ENCODE measurements at regions not wholly inside any gene's neighbourhood (a gene's known extent, or its start where the extent isn't known, plus 50 kb on each side); places are given as distances from the start of the nearest gene placed in this dataset.

DNA sequence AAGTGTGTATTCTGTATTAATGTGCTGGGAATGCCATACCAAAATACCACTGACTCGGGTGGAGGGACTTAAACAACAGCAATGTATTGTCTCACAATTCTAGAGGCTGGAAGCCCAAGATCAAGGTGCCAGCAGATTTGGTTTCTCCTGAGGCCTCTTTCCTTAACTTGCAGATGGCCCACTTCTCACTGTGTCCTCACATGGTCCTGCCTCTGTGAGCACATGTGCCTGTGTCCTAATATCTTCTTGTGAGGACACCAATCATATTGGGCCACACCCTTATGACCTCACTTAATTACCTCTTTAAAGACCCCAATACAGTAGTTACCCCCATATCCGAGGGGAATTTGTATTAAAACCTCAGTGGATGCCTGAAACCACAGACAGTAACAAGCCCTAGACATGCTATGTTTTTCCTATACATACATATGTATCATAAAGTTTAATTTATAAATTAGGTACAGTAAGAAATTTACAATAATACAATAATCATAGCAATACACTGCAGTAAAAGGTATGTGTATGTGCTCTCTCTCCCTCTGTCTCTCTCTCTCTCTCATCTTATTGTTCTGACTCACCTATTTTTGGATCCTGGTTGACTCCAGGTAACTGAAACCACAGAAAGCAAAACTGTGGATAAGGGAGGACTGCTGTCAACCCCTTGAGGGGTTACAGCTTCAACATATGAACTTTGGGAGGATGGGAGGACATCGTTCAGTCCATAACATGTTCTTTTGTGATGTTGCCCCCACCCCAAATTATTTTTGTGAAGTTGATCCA lies 174.3 kb downstream of the IRS2 start:
- Histone ChIP-seq H3K27ac (no peak overlapping the region), H3K27me3 (no peaks in the 10 kb centered on the region), H3K4me1 (no peaks in the 10 kb centered on the region), H3K4me3 (no peak overlapping the region), H3K36me3 (no peaks in the 10 kb centered on the region), H3K9me3 (no peaks in the 10 kb centered on the region)
- intact Hi-C loops (cut with DNase I), result no loop called here
- DNase-seq (ENCODE audit: extremely low spot score in 2 of 2), result no peak
- TF ChIP-seq POLR2A (IDR thresholded peaks at IDR 0.05) (no peak), CTCF (IDR thresholded peaks at IDR 0.05) (no peak), POLR2AphosphoS5 (IDR thresholded peaks at IDR 0.05; ENCODE audit: insufficient read depth in 1 of 2, low read depth in 1 of 2) (no peak)

- intact Hi-C loops (cut with DNase I), result no loop called here
- H3K9me3 ChIP-seq, result no peaks in the 10 kb centered on the region
- no peak for TF ChIP-seq POLR2AphosphoS5 (IDR thresholded peaks at IDR 0.05; ENCODE audit: insufficient read depth in 1 of 2, low read depth in 1 of 2)
- TF ChIP-seq CTCF (IDR thresholded peaks at IDR 0.05), result peak in 1 of 3 experiments; percentile 17
- no peaks in the 10 kb centered on the region for H3K4me1 ChIP-seq
- H3K4me3 ChIP-seq, result no peak overlapping the region
- DNase-seq (ENCODE audit: extremely low spot score in 2 of 2), result no peak
- no peaks in the 10 kb centered on the region for H3K27me3 ChIP-seq
- no peaks in the 10 kb centered on the region for H3K36me3 ChIP-seq
- no peak overlapping the region for H3K27ac ChIP-seq
Observed at GRCh38 chr13:109610517-109610916, 175.9 kb downstream of the IRS2 start.

DNA sequence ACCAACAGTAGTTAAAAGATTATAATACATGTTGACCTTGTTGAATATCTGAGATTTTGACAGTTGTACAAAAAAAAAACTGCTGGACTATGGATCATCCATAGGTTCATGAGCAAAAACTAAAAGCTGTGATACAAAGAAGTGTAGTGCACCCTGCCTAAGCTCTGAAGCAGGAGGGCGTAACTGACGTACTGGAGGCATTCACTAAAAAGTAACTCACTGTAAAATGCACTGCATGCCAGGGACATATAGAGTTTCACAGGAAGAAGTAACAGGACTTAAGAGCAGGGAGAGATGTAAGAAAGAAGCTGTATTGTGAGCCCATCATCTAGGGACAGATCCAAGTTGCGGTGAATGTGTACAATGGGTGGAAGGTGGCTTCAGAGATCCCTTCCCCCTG lies 177.9 kb downstream of the IRS2 start:
- no peak for DNase-seq (ENCODE audit: extremely low spot score in 2 of 2)
- no peak for TF ChIP-seq POLR2AphosphoS5 (IDR thresholded peaks at IDR 0.05; ENCODE audit: insufficient read depth in 1 of 2, low read depth in 1 of 2)
- TF ChIP-seq POLR2A (IDR thresholded peaks at IDR 0.05), result no peak
- no peak for TF ChIP-seq CTCF (IDR thresholded peaks at IDR 0.05)
- no peak overlapping the region for H3K27ac ChIP-seq

GRCh38 chr13:109608059-109608458 lies 178.3 kb downstream of the IRS2 start:
- Histone ChIP-seq H3K27me3 (no peaks in the 10 kb centered on the region), H3K4me3 (no peak overlapping the region), H3K27ac (no peak overlapping the region), H3K9me3 (no peaks in the 10 kb centered on the region), H3K4me1 (no peaks in the 10 kb centered on the region), H3K36me3 (no peaks in the 10 kb centered on the region)
- no peak for TF ChIP-seq POLR2AphosphoS5 (IDR thresholded peaks at IDR 0.05; ENCODE audit: insufficient read depth in 1 of 2, low read depth in 1 of 2)
- no peak for TF ChIP-seq POLR2A (IDR thresholded peaks at IDR 0.05)
- no peak for TF ChIP-seq CTCF (IDR thresholded peaks at IDR 0.05)
- intact Hi-C loops (cut with DNase I), result no loop called here
- no peak for DNase-seq (ENCODE audit: extremely low spot score in 2 of 2)

More for the DNA sequence above, 177.9 kb downstream of the IRS2 start:
- no peaks in the 10 kb centered on the region for H3K36me3 ChIP-seq
- intact Hi-C loops (cut with DNase I), result no loop called here
- H3K9me3 ChIP-seq, result no peaks in the 10 kb centered on the region
- H3K4me3 ChIP-seq, result no peak overlapping the region
- H3K4me1 ChIP-seq, result no peaks in the 10 kb centered on the region
- H3K27me3 ChIP-seq, result no peaks in the 10 kb centered on the region

DNA sequence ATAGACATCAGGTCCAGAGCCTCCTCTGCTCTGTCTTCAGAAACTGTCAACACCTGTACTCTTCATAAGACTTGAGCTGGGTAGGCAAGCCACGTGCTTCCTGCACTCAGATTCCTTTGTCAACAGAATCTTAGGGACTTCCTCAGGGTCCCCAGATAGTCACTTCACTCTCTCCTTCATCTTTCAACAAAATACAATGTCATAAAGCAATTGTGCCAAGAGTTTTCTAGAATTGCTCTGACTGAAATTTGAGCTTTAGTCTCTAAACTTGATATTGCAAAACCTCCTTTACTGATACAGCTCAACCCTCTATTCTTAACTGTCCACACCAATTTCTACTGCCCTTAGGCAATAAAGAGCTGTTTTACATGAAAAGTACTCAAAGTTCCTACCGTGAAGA lies 179.9 kb downstream of the IRS2 start:
- TF ChIP-seq CTCF (IDR thresholded peaks at IDR 0.05) (no peak), POLR2A (IDR thresholded peaks at IDR 0.05) (no peak), POLR2AphosphoS5 (IDR thresholded peaks at IDR 0.05; ENCODE audit: insufficient read depth in 1 of 2, low read depth in 1 of 2) (no peak)
- no peak for DNase-seq (ENCODE audit: extremely low spot score in 2 of 2)
- intact Hi-C loops (cut with DNase I), result no loop called here
- Histone ChIP-seq H3K9me3 (no peaks in the 10 kb centered on the region), H3K36me3 (no peaks in the 10 kb centered on the region), H3K4me1 (no peaks in the 10 kb centered on the region), H3K27me3 (no peaks in the 10 kb centered on the region), H3K4me3 (no peak overlapping the region), H3K27ac (no peak overlapping the region)

All from vagina (tissue), 2 donors.